Stimulated activated CD8-positive, alpha-beta memory T cell treated with anti-CD3 and anti-CD28 coated beads, Interleukin-15, amount 100 ng/mL, for 48 hours (primary cell): ENCODE measurements at regions not wholly inside any gene's neighbourhood (a gene's known extent, or its start where the extent isn't known, plus 50 kb on each side); places are given as distances from the start of the nearest gene placed in this dataset.
A peak's percentile ranks its signal among the peaks of the same experiment; 100 is the strongest.
"Not testable (repeated sequence)": the region's sequence is repeated elsewhere in the genome, so short reads cannot be mapped to it uniquely, and the experiment has no call there.

Source experiments
- DNase-seq, 2 donors: peaks; one replicate each; pipeline ENCODE4 v3.0.0-alpha.2; 2020; ENCODE audit warnings: low read depth in 2 of 2

DNA sequence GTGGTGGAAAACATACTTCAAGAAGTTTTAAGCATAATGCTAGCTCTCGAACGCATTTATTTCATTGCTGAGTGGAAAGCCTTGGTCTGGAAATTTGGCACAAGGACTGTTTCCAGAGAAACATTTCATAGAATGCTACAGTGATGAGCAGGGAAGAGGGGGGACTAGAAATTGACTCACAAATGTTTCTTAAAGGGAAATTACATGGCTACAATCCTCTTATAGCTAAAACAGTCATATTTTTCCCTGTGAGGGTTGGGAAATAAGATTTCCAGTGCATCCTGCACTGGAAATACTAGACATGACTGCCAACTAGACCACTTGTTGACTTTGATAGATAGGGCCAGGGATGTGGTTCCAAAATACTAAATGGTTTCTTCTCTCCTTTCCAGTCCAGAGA lies 197.3 kb upstream of the RGS6 start:
- DNase-seq, result no peak

- no peak for DNase-seq
Observed at GRCh38 chr14:71737760-71738159, 194.5 kb upstream of the RGS6 start.

GRCh38 chr14:71739273-71739990 lies 192.8 kb upstream of the RGS6 start:
- DNase-seq, result no peak

- DNase-seq, result no peak
Observed at GRCh38 chr14:71741241-71741640, 191.0 kb upstream of the RGS6 start.

GRCh38 chr14:71742485-71742884 lies 189.7 kb upstream of the RGS6 start:
- DNase-seq, result no peak

DNA sequence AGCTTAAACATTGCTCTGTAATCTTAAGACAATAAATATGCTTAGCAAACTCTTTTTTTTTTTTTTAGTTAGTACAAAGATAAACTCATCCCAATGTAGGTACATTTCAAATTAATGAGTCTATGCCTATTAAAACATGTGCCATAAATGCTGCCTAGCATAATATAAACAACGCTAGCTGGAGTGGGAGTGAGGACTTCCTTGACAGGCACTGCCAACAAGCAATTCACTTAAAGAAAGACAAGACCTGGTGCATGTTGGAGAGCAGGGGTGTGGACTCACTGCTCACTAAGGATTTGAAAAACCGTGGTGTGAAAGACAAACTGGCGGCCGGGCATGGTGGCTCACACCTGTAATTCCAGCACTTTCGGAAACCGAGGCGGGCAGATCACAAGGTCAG lies 187.2 kb upstream of the RGS6 start:
- no peak for DNase-seq

DNA sequence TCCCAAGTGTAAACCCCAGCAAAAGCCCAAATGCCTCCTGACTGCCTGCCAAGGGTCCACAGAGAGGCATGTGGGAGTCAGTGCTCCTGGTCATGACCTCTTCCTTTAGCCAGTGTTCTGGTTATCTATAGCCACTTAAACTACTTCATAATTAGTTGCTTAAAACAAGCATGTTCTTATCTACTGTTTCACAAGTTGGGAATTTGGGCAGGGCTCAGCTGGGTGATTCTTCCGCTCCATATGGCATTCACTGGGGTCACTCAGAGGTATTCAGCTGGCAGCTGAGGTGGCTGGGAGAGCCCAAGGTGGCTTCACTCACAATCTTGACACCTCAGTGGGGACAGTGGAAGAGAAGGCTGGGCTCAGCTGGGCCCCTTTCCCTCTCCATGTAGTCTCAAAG lies 184.0 kb upstream of the RGS6 start:
- DNase-seq, result no peak

DNA sequence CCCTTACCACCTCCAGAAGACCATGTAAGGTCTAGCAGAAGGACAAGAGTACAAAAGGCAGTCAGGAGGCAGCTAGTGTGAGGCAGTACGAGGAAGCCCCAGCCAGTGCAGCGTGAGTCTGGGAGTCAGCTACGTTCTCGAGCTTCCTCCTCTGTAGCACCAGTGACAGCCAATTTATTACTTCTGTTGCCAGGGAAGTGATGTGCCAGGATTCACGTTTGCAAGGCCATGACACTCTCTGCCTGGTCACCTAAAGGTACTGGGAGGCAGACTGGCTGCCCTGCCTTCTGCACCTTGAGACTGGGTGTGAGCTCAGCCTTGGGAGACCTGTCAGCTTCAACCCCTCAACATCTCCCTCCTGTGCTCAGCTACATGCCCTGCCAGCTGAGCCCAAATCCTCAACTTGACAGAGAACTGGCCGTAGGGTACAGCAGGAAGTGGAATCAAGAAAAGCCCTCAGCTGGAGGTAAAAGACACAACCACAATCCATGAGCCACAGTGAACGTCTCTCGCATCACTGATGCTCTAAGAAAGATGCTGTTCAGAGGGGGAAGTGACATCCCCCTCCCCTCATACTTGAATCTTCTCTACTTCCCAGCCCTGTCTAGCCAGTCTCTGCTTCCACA lies 182.5 kb upstream of the RGS6 start:
- no peak for DNase-seq

- DNase-seq, result no peak
Observed at GRCh38 chr14:71751264-71751663, 181.0 kb upstream of the RGS6 start.

DNA sequence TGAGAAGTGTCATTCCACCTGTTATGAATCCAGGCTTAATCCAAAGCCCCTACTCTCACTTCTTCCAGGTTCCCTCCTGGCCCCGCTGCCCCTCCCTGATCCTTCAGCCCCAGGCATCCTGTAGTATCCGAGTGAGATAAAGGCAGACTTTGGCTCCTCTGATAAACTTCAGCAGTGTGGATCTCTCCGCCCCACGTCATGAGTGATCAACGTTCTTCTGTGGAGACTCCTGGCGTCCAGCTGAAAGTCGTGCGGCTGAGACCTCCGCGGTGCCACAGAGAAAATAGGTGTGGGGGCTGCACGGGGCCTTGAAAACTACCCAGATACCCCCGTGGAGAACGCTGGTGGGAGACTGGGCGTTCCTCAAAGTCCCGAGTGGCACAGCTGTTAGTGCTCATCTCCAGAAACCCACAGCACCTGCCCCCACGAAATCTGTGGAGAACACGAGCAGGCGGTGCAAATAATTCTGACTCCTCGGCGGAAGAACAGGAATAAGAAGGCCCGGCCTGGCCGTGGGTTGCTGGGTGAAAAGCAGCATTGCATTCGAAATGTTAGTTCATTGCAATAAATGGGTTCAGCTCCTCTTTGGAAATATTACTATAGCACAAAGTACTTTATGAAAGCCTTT lies 180.0 kb upstream of the RGS6 start:
- DNase-seq, result no peak

DNA sequence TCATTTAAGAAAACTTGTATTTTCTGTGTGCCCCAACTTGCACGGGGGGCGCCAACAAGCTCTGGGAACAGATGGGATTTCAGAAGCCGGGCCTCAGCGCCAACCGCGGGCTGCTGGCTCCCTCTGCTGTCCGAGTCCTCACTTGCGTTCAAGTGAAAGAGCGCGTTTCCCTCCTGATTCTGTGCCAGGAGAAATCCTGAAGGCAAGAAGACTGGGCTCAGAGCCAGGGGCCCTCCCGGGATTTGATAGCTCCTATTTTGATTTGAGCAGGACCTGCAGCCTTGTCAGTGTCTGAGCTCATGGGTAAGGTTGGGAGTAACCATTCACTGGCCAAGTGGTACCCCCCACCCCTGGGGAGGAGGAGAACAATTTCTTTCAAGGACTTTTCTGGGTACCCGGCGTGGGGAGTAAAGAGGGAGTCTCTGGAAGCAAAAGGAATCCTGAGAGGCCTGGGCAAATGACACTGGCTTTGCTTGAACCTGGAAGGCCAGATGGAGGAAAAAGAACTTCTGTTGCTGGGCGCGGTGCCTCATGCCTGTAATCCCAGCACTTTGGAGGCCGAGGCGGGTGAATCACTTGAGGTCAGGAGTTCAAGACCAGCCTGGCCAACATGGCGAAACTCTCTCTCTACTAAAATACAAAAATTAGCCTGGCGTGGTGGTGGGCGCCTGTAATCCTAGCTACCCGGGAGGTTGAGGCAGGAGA lies 179.0 kb upstream of the RGS6 start:
- DNase-seq, result peak; percentile 41 to 49

DNA sequence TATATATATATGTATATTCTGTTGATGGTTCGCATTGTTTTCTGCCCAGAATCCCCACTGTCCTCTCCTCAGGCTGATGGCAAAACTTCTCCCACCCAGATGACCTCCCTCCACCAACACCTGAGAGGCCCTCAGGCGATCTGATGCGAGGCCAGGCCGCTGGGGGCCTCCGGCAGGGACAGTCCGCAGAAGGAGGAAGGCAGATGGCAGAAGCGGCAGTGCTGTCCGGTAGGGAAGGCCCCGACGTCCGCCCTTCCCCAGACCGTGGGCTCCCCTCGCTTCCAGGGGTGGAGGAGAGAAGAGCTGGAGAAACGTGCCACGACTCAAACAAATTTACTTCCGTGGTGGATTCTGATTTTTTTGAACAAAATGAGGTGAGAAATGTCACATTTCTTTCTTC lies 178.3 kb upstream of the RGS6 start:
- no peak for DNase-seq

- no peak for DNase-seq
Observed at GRCh38 chr14:71754422-71755095, 177.7 kb upstream of the RGS6 start.

DNA sequence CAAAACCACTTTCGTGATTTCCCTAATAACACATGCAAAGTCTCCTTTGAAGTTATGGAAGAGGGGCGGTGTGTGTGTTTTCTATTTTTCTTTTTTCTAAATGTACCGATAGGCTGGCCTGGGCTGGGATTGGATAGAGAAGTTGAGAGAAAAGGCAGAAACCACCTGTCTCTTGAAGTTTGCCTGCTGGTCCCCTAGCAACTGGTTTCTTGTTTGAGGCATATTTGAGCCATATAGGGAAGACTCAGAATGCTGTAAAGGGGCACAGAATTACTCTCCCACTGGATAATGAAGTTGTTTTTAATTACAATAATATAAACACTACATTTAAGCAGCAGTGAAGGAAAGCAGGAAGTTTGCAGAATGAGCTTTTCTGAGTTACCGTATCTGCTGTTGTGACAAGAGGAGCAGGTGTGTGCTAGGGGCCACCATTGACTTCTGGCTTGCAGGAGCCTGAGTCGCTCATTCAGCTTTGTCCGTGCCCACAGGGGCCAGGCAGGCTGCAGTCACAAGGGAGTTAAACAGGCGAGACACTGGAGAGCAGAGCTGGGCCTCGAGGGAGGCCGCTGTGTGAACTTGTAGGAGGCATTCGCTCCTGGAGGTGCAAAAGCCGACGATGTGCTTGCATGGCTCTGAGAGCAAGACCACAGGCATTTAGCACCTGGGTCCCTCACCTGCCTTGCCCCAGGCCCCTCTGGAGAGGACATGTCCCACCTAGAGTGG lies 173.8 kb upstream of the RGS6 start:
- DNase-seq, result no peak

DNA sequence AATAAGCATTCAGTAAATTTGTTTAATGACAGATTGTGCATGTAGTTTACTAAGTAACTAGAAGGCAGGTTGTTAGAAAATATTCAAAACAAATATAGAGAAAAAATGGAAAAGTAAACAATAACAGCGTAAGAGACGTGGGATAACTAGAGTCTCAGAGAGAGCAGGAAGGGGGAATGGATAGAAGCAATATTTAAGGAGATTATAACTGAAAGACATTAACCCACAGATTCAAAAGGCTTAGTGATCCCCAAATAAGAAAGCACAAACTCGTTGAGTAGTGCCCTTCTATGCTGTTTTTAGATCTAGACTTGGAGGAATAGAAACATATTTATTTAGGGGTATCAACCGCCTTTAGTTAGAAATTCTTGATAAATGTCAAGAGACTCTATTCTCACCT lies 169.7 kb upstream of the RGS6 start:
- no peak for DNase-seq

DNA sequence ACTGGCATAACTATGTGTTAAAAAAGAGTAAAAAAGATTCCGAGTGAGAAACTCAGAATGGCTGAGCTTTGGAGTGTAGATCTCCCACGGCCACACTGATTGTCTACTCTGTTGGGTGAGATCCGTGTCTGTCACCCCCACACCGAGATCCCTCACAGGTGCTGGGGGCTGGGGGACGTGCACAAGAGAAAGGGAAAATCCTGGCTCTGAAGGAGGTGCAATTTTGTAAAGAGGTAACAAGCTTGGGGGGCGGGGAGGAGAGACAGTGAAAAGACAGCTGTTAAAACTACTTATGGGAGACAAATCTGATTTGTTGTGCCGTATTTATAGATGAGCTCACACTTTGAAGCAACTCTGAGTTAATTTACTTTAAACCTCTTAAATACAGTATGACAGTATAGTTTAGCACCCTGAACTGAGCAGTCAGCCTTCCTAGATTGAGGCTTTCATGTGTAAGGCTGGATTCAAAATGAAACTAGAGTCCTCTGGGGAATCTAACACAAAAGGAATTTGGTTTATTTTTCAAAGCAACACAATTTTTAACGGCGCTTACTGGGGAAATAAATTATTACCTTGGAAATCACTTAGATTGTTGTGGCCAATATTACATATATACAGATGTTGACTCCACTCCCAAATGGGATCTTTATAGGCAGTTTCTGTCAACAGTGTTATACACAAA lies 167.4 kb upstream of the RGS6 start:
- no peak for DNase-seq

DNA sequence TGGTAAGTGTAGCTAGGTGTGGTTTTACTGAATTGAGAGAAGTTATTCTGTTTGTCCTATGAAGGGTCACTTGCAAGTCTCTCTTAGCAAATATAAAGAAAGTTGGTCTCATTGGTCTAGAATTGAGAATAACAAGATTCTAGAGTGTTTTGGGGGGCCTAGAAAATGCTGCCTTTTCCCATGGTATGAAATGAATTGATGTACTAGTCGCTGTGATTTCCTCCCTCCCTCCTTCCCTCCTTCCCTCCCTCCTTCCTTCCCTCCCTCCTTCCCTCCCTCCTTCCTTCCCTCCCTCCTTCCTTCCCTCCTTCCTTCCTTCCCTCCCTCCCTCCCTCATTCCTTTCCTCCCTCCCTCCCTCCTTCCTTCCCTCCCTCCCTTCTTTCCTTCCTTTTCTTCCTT lies 166.7 kb upstream of the RGS6 start:
- no peak for DNase-seq

- no peak for DNase-seq
Observed at GRCh38 chr14:71770431-71770830, 161.8 kb upstream of the RGS6 start.

GRCh38 chr14:71771421-71771820 lies 160.8 kb upstream of the RGS6 start:
- not testable (repeated sequence) for DNase-seq

DNA sequence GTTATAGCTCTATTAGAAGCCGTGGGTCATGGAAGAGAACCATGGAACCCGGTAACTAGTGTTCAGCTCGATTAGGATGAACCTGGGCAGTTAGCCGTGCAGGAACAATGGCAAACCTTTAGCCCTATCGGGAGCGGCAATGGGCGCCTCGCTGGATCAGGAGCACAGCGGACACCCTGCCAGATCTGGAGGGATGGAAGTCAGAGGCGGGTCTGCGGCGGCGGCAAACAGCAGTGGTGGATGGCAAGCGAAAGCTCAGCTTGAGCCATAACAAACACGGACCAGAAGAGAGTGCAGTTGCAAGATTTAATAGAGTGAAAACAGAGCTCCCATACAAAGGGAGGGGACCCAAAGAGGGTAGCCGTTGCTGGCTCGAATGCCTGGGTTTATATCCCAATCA lies 160.2 kb upstream of the RGS6 start:
- DNase-seq, result not testable (repeated sequence)
